ENCODE measurements at regions not wholly inside any gene's neighbourhood (a gene's known extent, or its start where the extent isn't known, plus 50 kb on each side); places are given as distances from the start of the nearest gene placed in this dataset.

GRCh38 chr4:138037696-138038095 lies 204.5 kb downstream of the SLC7A11 start:
- TF ChIP-seq CTCF (IDR thresholded peaks at IDR 0.05) (no peak), POLR2A (IDR thresholded peaks at IDR 0.05) (no peak)
